HUDEP-2 (cell line): ENCODE measurements at regions not wholly inside any gene's neighbourhood (a gene's known extent, or its start where the extent isn't known, plus 50 kb on each side); places are given as distances from the start of the nearest gene placed in this dataset.

Experiments
- DNase-seq, 76 experiments: peaks; one replicate each; lab custom pipeline; 2025; ENCODE audit not compliant: unreplicated experiment in 76 of 76; lab: John Stamatoyannopoulos, UW

DNA sequence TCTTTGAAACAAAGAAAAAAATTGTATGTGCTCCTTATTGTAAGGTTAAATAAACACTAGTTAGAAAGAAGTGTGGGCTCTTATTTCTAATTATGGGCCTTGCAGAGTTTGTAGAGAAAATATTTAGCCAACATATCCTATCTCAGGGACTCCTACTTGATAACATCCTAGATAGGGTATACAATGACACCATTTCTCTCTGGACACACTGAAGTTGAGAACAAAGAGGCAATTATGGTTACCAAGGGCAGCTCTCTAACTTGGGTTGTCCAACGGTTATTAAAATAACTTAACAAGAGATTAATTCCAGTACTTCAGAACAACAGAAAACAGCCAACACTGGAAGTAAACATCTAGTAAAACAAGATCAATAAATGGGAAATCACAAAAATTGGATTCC lies 69.0 kb upstream of the ZC3H11B start:
- DNase-seq, result no peak

GRCh38 chr1:219676012-219676765 lies 63.3 kb upstream of the ZC3H11B start:
- DNase-seq, result no peak

- no peak for DNase-seq
Measured at GRCh38 chr1:219670426-219671149, 57.7 kb upstream of the ZC3H11B start.

GRCh38 chr1:219669556-219669955 lies 56.7 kb upstream of the ZC3H11B start:
- no peak for DNase-seq

DNA sequence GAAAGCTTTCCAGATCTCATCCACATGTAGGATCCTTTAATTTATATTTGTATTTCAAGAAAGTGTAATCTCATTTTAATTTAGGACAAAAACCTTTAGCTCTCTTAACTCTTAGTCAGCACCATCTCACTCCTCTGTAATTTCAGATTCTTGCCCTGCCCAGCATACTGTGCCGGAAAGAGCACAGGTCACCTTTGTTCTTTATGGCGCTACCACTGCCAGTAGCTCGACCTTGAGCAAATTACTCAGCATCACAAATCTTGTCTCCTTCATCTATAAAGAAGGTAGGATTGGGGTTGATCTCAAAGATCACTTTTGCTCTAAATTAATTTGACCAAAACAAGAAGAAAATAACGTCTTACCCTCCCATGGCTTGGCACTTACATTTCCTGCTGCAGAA lies 56.1 kb upstream of the ZC3H11B start:
- no peak for DNase-seq

DNA sequence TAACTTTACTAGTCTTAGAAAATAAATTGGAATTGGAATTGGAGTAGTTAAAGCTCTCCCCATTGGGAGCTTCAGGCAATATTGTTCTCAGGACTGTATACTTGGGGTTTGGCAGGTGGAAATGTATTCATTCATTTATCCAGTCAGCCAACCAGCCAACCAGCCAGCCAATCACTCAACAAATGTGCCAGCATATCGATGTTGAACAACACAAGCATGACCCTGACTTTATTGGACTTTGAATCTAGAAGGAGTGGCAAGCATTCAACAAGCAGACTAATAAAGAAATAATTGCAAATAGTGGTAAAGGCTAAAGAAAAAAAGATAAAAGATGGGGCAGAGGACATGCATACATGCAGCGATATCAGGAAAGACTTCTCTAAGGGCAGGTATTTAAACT lies 55.5 kb upstream of the ZC3H11B start:
- DNase-seq, result no peak

GRCh38 chr1:219666242-219666641 lies 53.3 kb upstream of the ZC3H11B start:
- DNase-seq, result no peak

GRCh38 chr1:219665089-219665488 lies 52.2 kb upstream of the ZC3H11B start:
- no peak for DNase-seq

DNA sequence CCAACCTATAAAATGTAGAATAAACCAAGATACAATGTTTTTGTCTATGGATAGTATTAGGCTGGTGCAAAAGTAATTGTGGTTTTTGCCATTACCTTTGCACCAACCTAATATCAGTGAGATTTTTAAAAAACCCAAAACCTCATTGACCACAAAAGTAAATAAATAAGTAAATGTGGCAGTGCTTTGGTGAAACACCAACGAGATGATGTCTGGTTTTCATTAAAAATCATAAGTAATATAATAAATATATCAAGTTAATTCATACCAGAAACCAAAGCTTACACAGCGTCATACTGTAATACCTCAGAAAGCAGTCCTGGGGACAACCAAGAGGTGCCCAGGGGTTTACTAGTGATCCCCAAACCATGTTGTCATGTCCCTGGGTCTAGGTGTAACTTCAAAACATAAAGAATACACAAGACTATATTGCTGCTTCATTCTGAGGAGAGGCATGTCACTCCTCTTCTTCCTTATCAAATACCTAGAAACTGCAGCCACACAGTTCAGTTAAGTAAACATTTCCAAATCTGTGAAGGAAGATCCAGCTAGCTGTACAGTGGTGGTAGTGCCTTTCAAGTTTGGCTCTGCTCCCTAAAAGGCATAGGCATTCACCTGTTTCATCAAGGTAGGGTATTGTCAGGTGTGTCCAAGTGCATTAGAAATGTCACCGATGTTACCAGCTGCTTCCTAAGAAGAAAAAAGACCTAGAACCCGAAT lies 51.6 kb upstream of the ZC3H11B start:
- no peak for DNase-seq
